ENCODE measurements at regions not wholly inside any gene's neighbourhood (a gene's known extent, or its start where the extent isn't known, plus 50 kb on each side); places are given as distances from the start of the nearest gene placed in this dataset.
"Not testable (repeated sequence)": the region's sequence is repeated elsewhere in the genome, so short reads cannot be mapped to it uniquely, and the experiment has no call there.

GRCh38 chr5:18732556-18733479 lies 1098.6 kb downstream of the TAF11L14 start:
- TF ChIP-seq JUND (IDR thresholded peaks at IDR 0.05; ENCODE audit: low read depth), result no peak
- no peak for DNase-seq (ENCODE audit: low read depth in 1 of 2, low spot score in 1 of 2)
- in situ Hi-C loops (cut with HindIII; ENCODE audit: low pct_unique_long_range_greater_than_20kb, low sequenced_read_pairs), result no loop called here

GRCh38 chr5:18736051-18736398 lies 1101.8 kb downstream of the TAF11L14 start:
- in situ Hi-C loops (cut with HindIII; ENCODE audit: low pct_unique_long_range_greater_than_20kb, low sequenced_read_pairs), result no loop called here
- DNase-seq (ENCODE audit: low read depth in 1 of 2, low spot score in 1 of 2), result no peak
- TF ChIP-seq JUND (IDR thresholded peaks at IDR 0.05; ENCODE audit: low read depth), result no peak

GRCh38 chr5:18736736-18737135 lies 1102.5 kb downstream of the TAF11L14 start:
- DNase-seq (ENCODE audit: low read depth in 1 of 2, low spot score in 1 of 2); in situ Hi-C loops (cut with HindIII; ENCODE audit: low pct_unique_long_range_greater_than_20kb, low sequenced_read_pairs): not testable (repeated sequence)

- in situ Hi-C loops (cut with HindIII; ENCODE audit: low pct_unique_long_range_greater_than_20kb, low sequenced_read_pairs), result no loop called here
- no peak for DNase-seq (ENCODE audit: low read depth in 1 of 2, low spot score in 1 of 2)
- TF ChIP-seq JUND (IDR thresholded peaks at IDR 0.05; ENCODE audit: low read depth), result no peak
Measured at GRCh38 chr5:18740301-18740700, 1106.0 kb downstream of the TAF11L14 start.

- no peak for TF ChIP-seq JUND (IDR thresholded peaks at IDR 0.05; ENCODE audit: low read depth)
- no peak for DNase-seq (ENCODE audit: low read depth in 1 of 2, low spot score in 1 of 2)
- in situ Hi-C loops (cut with HindIII; ENCODE audit: low pct_unique_long_range_greater_than_20kb, low sequenced_read_pairs), result no loop called here
Measured at GRCh38 chr5:18742830-18743229, 1108.6 kb downstream of the TAF11L14 start.

- DNase-seq (ENCODE audit: low read depth in 1 of 2, low spot score in 1 of 2), result no peak
- in situ Hi-C loops (cut with HindIII; ENCODE audit: low pct_unique_long_range_greater_than_20kb, low sequenced_read_pairs), result no loop called here
- no peak for TF ChIP-seq JUND (IDR thresholded peaks at IDR 0.05; ENCODE audit: low read depth)
Measured at GRCh38 chr5:18744441-18744840, 1110.2 kb downstream of the TAF11L14 start.

- TF ChIP-seq JUND (IDR thresholded peaks at IDR 0.05; ENCODE audit: low read depth), result no peak
- peak; percentile 9 to 57 for DNase-seq (ENCODE audit: low read depth in 1 of 2, low spot score in 1 of 2)
- in situ Hi-C loops (cut with HindIII; ENCODE audit: low pct_unique_long_range_greater_than_20kb, low sequenced_read_pairs), result no loop called here
Measured at GRCh38 chr5:18745042-18745987, 1111.1 kb downstream of the TAF11L14 start.

- in situ Hi-C loops (cut with HindIII; ENCODE audit: low pct_unique_long_range_greater_than_20kb, low sequenced_read_pairs), result no loop called here
Measured at GRCh38 chr5:18745988-18746615, 1111.8 kb downstream of the TAF11L14 start.

GRCh38 chr5:18749763-18750162 lies 1115.5 kb downstream of the TAF11L14 start:
- in situ Hi-C loops (cut with HindIII; ENCODE audit: low pct_unique_long_range_greater_than_20kb, low sequenced_read_pairs), result no loop called here
- DNase-seq (ENCODE audit: low read depth in 1 of 2, low spot score in 1 of 2), result no peak

More at GRCh38 chr5:18745988-18746615, 1111.8 kb downstream of the TAF11L14 start:
- no peak for TF ChIP-seq JUND (IDR thresholded peaks at IDR 0.05; ENCODE audit: low read depth)
- peak; percentile 2 to 57 for DNase-seq (ENCODE audit: low read depth in 1 of 2, low spot score in 1 of 2)

GRCh38 chr5:18752317-18752716 lies 1118.1 kb downstream of the TAF11L14 start:
- no peak for TF ChIP-seq JUND (IDR thresholded peaks at IDR 0.05; ENCODE audit: low read depth)
- DNase-seq (ENCODE audit: low read depth in 1 of 2, low spot score in 1 of 2), result no peak
- in situ Hi-C loops (cut with HindIII; ENCODE audit: low pct_unique_long_range_greater_than_20kb, low sequenced_read_pairs), result no loop called here

More at GRCh38 chr5:18749763-18750162, 1115.5 kb downstream of the TAF11L14 start:
- TF ChIP-seq JUND (IDR thresholded peaks at IDR 0.05; ENCODE audit: low read depth), result no peak

GRCh38 chr5:18754201-18754600 lies 1119.9 kb downstream of the TAF11L14 start:
- no peak for TF ChIP-seq JUND (IDR thresholded peaks at IDR 0.05; ENCODE audit: low read depth)
- no peak for DNase-seq (ENCODE audit: low read depth in 1 of 2, low spot score in 1 of 2)
- in situ Hi-C loops (cut with HindIII; ENCODE audit: low pct_unique_long_range_greater_than_20kb, low sequenced_read_pairs), result no loop called here

GRCh38 chr5:18761801-18762200 lies 1127.5 kb downstream of the TAF11L14 start:
- no peak for TF ChIP-seq JUND (IDR thresholded peaks at IDR 0.05; ENCODE audit: low read depth)
- in situ Hi-C loops (cut with HindIII; ENCODE audit: low pct_unique_long_range_greater_than_20kb, low sequenced_read_pairs), result no loop called here
- no peak for DNase-seq (ENCODE audit: low read depth in 1 of 2, low spot score in 1 of 2)

Data from T47D (cell line).